Activated T-cell treated with anti-CD3 and anti-CD28 coated beads, Interleukin-2, amount 50 U/mL, for 72 hours (primary cell): ENCODE measurements at regions not wholly inside any gene's neighbourhood (a gene's known extent, or its start where the extent isn't known, plus 50 kb on each side); places are given as distances from the start of the nearest gene placed in this dataset.
"Not testable (repeated sequence)": the region's sequence is repeated elsewhere in the genome, so short reads cannot be mapped to it uniquely, and the experiment has no call there.

Experiments
- ATAC-seq, 2 donors: fragments of 150-1000 bp; cut with Tn5 transposase; replicated peaks in 1 of 2; 2 replicates each; pipeline ENCODE4 v1.10.0; 2021; ENCODE audit warnings: moderate library complexity in 2 of 2, mild to moderate bottlenecking in 1 of 2
- DNase-seq, 2 donors: peaks; one replicate each; pipeline ENCODE4 v3.0.0; 2021 to 2022; ENCODE audit warnings: mixed read lengths in 1 of 2
- H3K27ac Mint-ChIP-seq: one replicate; pipeline ENCODE4 v1.8.0; 2022; ENCODE audit warnings: mild to moderate bottlenecking, moderate library complexity, mixed read lengths
- H3K27me3 Mint-ChIP-seq: one replicate; pipeline ENCODE4 v1.8.0; 2022; ENCODE audit warnings: low read depth, mixed read lengths
- H3K36me3 Mint-ChIP-seq, 2 donors: one replicate each; pipeline ENCODE4 v1.8.0; 2022; ENCODE audit warnings: mixed read lengths in 2 of 2, mild to moderate bottlenecking in 1 of 2; ENCODE audit not compliant: insufficient read depth in 2 of 2
- H3K4me1 Mint-ChIP-seq: one replicate; pipeline ENCODE4 v1.8.0; 2022; ENCODE audit warnings: low read depth, mixed read lengths
- H3K4me3 Mint-ChIP-seq, 2 donors: one replicate each; pipeline ENCODE4 v1.8.0; 2022; ENCODE audit warnings: mild to moderate bottlenecking in 2 of 2, mixed read lengths in 2 of 2, moderate library complexity in 2 of 2
- H3K9me3 Mint-ChIP-seq, 2 donors: one replicate each; pipeline ENCODE4 v1.8.0; 2022; ENCODE audit warnings: mixed read lengths in 2 of 2

- peaks cover 10% of the 10 kb centered on the region for H3K27me3 Mint-ChIP-seq
- ATAC-seq = peak; percentile 84 to 91
- no peak for DNase-seq
- H3K4me3 Mint-ChIP-seq = peak overlapping the region in 1 of 2 donors; percentile 81
- H3K27ac Mint-ChIP-seq = peak overlapping the region; percentile 95
- H3K4me1 Mint-ChIP-seq = peaks cover 15% of the 10 kb centered on the region
- H3K36me3 Mint-ChIP-seq = peaks cover 0 to 7% of the 10 kb centered on the region in 2 donors
- peaks cover 5 to 7% of the 10 kb centered on the region in 2 donors for H3K9me3 Mint-ChIP-seq
Measured at GRCh38 chr6:156191895-156192294, 585.3 kb upstream of the ARID1B start.

- not testable (repeated sequence) for ATAC-seq, H3K36me3 Mint-ChIP-seq, H3K9me3 Mint-ChIP-seq, DNase-seq
- H3K27ac Mint-ChIP-seq = peak overlapping the region; percentile 85
- peak overlapping the region in 1 of 2 donors; percentile 40 for H3K4me3 Mint-ChIP-seq
- peaks cover 10% of the 10 kb centered on the region for H3K27me3 Mint-ChIP-seq
- peaks cover 14% of the 10 kb centered on the region for H3K4me1 Mint-ChIP-seq
Measured at GRCh38 chr6:156191390-156191789, 585.8 kb upstream of the ARID1B start.

GRCh38 chr6:156190270-156190669, 586.9 kb upstream of the ARID1B start:
- Mint-ChIP-seq H3K27ac (no peak overlapping the region), H3K9me3 (peaks cover 5 to 7% of the 10 kb centered on the region in 2 donors), H3K4me3 (no peak overlapping the region), H3K36me3 (peaks cover 0 to 7% of the 10 kb centered on the region in 2 donors), H3K27me3 (peaks cover 10% of the 10 kb centered on the region), H3K4me1 (peaks cover 14% of the 10 kb centered on the region)
- ATAC-seq (no peak), DNase-seq (no peak)

- H3K4me1 Mint-ChIP-seq = peaks cover 14% of the 10 kb centered on the region
- no peak overlapping the region for H3K27ac Mint-ChIP-seq
- peaks cover 5 to 7% of the 10 kb centered on the region in 2 donors for H3K9me3 Mint-ChIP-seq
- H3K4me3 Mint-ChIP-seq = no peak overlapping the region
- no peak for ATAC-seq
- peaks cover 10% of the 10 kb centered on the region for H3K27me3 Mint-ChIP-seq
- peaks cover 0 to 7% of the 10 kb centered on the region in 2 donors for H3K36me3 Mint-ChIP-seq
- no peak for DNase-seq
Measured at GRCh38 chr6:156189714-156190113, 587.5 kb upstream of the ARID1B start.

- Mint-ChIP-seq H3K36me3 (peaks cover 0 to 4% of the 10 kb centered on the region in 2 donors), H3K27ac (no peak overlapping the region), H3K9me3 (peaks cover 3 to 4% of the 10 kb centered on the region in 2 donors), H3K4me3 (no peak overlapping the region), H3K27me3 (peaks cover 10% of the 10 kb centered on the region), H3K4me1 (peaks cover 14% of the 10 kb centered on the region)
- ATAC-seq = no peak
- DNase-seq = no peak
Measured at GRCh38 chr6:156189195-156189594, 588.0 kb upstream of the ARID1B start.

GRCh38 chr6:156185113-156185512, 592.1 kb upstream of the ARID1B start:
- Mint-ChIP-seq H3K4me3 (no peak overlapping the region), H3K4me1 (no peaks in the 10 kb centered on the region), H3K36me3 (peaks cover 2% of the 10 kb centered on the region in 2 donors), H3K9me3 (peaks cover 0 to 8% of the 10 kb centered on the region in 2 donors), H3K27ac (no peak overlapping the region), H3K27me3 (peaks cover 12% of the 10 kb centered on the region)
- ATAC-seq (no peak), DNase-seq (no peak)

- ATAC-seq (no peak), DNase-seq (no peak)
- Mint-ChIP-seq H3K9me3 (peaks cover 0 to 11% of the 10 kb centered on the region in 2 donors), H3K36me3 (peaks cover 0 to 2% of the 10 kb centered on the region in 2 donors), H3K4me1 (no peaks in the 10 kb centered on the region), H3K4me3 (no peak overlapping the region), H3K27ac (no peak overlapping the region), H3K27me3 (peaks cover 10% of the 10 kb centered on the region)
Measured at GRCh38 chr6:156183678-156184077, 593.5 kb upstream of the ARID1B start.

GRCh38 chr6:156182356-156182755, 594.8 kb upstream of the ARID1B start:
- Mint-ChIP-seq H3K27me3 (peaks cover 6% of the 10 kb centered on the region), H3K4me3 (no peak overlapping the region)
- ATAC-seq = no peak

GRCh38 chr6:156181506-156181905, 595.7 kb upstream of the ARID1B start:
- Mint-ChIP-seq H3K36me3 (peaks cover 1 to 2% of the 10 kb centered on the region in 2 donors), H3K27me3 (peaks cover 6% of the 10 kb centered on the region), H3K4me1 (no peaks in the 10 kb centered on the region), H3K4me3 (no peak overlapping the region), H3K27ac (no peak overlapping the region), H3K9me3 (peaks cover 4 to 12% of the 10 kb centered on the region in 2 donors)
- DNase-seq (no peak), ATAC-seq (no peak)

More at GRCh38 chr6:156182356-156182755, 594.8 kb upstream of the ARID1B start:
- Mint-ChIP-seq H3K36me3 (peaks cover 0 to 2% of the 10 kb centered on the region in 2 donors), H3K9me3 (peaks cover 4 to 12% of the 10 kb centered on the region in 2 donors), H3K27ac (no peak overlapping the region), H3K4me1 (no peaks in the 10 kb centered on the region)
- no peak for DNase-seq

- H3K36me3 Mint-ChIP-seq = peaks cover 7 to 8% of the 10 kb centered on the region in 2 donors
- DNase-seq = no peak
- peaks cover 2% of the 10 kb centered on the region for H3K27me3 Mint-ChIP-seq
- H3K27ac Mint-ChIP-seq = peak overlapping the region; percentile 98
- no peak for ATAC-seq
- peaks cover 5 to 13% of the 10 kb centered on the region in 2 donors for H3K9me3 Mint-ChIP-seq
- H3K4me3 Mint-ChIP-seq = no peak overlapping the region
- peaks cover 17% of the 10 kb centered on the region for H3K4me1 Mint-ChIP-seq
Measured at GRCh38 chr6:156175971-156176421, 601.2 kb upstream of the ARID1B start.

- Mint-ChIP-seq H3K27me3 (no peaks in the 10 kb centered on the region), H3K36me3 (peaks cover 6 to 8% of the 10 kb centered on the region in 2 donors), H3K4me1 (peaks cover 17% of the 10 kb centered on the region), H3K27ac (peak overlapping the region; percentile 98), H3K9me3 (peaks cover 5 to 12% of the 10 kb centered on the region in 2 donors), H3K4me3 (no peak overlapping the region)
- DNase-seq = no peak
- no peak for ATAC-seq
Measured at GRCh38 chr6:156175433-156175832, 601.7 kb upstream of the ARID1B start.

- Mint-ChIP-seq H3K9me3 (peaks cover 5 to 12% of the 10 kb centered on the region in 2 donors), H3K36me3 (peaks cover 6 to 8% of the 10 kb centered on the region in 2 donors), H3K27me3 (no peaks in the 10 kb centered on the region), H3K4me3 (peak overlapping the region; percentile 41 to 72), H3K4me1 (peaks cover 17% of the 10 kb centered on the region), H3K27ac (peak overlapping the region; percentile 98)
- peak; percentile 65 to 71 for DNase-seq
- peak; percentile 96 to 98 for ATAC-seq
Measured at GRCh38 chr6:156174031-156174890, 602.9 kb upstream of the ARID1B start.

- Mint-ChIP-seq H3K27me3 (peaks cover 15% of the 10 kb centered on the region), H3K9me3 (peaks cover under 1 to 2% of the 10 kb centered on the region in 2 donors), H3K36me3 (peaks cover 1 to 5% of the 10 kb centered on the region in 2 donors), H3K4me3 (no peak overlapping the region), H3K27ac (no peak overlapping the region), H3K4me1 (peaks cover 43% of the 10 kb centered on the region)
- no peak for DNase-seq
- ATAC-seq = no peak
Measured at GRCh38 chr6:156169371-156169770, 607.8 kb upstream of the ARID1B start.
